ENCODE measurements at regions not wholly inside any gene's neighbourhood (a gene's known extent, or its start where the extent isn't known, plus 50 kb on each side); places are given as distances from the start of the nearest gene placed in this dataset.

DNA sequence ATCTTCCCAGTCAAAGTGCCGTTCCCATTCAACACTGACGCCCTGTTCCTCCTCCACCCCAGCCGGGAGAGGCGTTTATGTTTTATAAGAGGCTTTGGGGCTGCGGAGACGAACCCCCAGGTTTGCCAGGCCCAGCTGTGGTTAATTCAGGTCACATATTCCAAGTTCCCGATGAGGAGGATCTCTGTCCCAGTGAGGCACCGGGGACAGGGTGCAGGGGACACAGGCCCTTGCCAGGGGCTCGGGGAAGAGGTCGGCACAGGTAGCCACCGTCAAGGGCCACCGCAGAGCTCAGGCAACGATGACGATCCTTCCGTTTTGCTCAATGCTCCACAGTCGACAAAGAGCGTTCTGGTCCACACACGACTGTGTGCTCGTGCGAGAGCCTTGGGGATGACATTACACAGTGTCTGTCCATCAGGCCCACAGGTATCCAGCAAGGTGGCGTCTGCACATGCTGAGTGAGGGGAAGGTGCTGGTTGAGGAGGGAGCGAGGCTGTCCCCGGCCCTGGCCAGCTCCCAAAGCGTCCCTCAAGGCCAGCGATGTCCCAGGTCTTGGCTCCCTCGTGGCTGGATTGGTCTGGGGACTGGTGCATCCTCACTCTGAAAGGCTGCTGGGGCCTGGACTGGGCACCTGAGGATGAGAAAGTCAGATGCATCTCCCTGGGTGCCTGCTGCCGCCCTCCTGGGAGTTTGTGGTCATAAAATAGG is 189.2 kb upstream of the C14orf180 start:
- DNase-seq (ENCODE audit: low spot score) (no peak), ATAC-seq (ENCODE audit: low FRiP score) (no peak)
- TF ChIP-seq, protein P1, sequence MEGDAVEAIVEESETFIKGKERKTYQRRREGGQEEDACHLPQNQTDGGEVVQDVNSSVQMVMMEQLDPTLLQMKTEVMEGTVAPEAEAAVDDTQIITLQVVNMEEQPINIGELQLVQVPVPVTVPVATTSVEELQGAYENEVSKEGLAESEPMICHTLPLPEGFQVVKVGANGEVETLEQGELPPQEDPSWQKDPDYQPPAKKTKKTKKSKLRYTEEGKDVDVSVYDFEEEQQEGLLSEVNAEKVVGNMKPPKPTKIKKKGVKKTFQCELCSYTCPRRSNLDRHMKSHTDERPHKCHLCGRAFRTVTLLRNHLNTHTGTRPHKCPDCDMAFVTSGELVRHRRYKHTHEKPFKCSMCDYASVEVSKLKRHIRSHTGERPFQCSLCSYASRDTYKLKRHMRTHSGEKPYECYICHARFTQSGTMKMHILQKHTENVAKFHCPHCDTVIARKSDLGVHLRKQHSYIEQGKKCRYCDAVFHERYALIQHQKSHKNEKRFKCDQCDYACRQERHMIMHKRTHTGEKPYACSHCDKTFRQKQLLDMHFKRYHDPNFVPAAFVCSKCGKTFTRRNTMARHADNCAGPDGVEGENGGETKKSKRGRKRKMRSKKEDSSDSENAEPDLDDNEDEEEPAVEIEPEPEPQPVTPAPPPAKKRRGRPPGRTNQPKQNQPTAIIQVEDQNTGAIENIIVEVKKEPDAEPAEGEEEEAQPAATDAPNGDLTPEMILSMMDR (IDR thresholded peaks at IDR 0.05) = no peak

DNA sequence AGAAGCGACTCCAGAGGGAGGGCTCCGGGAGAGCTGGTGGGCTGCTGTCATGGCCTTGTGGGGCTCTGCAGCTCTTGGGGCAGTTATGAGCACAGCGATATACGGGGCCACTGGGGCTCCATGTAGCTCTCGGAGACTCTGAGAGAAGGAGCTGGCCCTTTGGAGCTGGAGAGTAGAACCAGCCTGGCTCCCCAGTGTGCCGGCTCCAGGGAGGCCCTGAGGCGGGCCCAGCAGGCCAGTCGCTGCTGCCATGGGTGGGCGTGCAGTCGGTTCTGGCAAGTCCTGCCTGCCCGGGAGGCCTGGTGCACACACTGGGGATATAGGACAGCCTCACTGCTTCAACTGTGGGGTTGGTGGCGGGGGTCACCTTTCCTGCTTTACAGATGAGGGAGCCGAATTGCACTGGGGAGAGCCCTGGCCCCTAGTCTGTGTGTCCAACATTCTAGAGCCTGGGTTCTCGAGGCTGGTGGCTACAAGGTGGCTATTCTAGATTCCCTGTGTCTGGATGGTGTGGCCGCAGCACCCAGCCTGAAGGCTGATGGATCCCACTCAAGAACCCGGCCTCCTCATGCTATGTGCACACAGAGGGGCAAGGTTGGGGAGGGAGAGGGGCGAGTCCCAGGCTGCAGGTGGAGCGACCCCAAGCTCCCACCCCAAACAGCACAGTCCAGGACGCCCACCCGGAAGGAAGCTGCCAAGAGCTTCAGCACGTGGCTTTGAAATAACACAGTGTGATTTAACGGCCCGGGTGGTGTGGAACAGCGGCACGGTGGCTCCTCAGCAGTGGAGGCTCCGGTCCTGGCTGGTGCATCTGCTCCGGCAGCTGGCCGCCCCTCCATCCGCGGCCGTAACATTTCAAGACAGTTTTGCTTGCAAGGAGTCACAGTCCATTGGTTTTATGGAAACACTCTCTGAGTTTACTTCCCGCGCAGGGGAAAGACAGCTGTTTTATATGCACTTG is 188.3 kb upstream of the C14orf180 start:
- no peak for DNase-seq (ENCODE audit: low spot score)
- ATAC-seq (ENCODE audit: low FRiP score) = peak; percentile 34
- TF ChIP-seq, protein P1 (IDR thresholded peaks at IDR 0.05) = no peak

DNA sequence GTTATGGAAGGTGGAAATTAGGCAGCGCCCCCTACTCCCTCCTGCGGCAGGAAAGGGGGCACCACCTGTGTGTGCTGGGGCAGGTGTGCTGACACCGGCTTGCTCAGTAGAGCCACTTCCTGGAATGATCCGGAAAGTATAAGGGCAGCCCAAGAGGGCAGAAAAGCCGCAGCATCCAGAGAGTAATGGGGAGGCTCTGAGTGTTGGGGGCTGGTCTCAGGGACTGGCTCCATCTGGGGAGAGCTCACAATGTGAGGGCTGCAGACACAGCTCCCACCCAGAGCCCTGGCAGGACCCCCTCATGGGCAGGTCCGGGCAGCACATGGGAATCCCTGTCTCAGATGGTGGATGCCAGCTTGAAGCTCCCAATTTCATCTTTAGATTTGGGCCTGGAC is 187.6 kb upstream of the C14orf180 start:
- no peak for ATAC-seq (ENCODE audit: low FRiP score)
- TF ChIP-seq, protein P1 (IDR thresholded peaks at IDR 0.05) = no peak
- DNase-seq (ENCODE audit: low spot score) = no peak

DNA sequence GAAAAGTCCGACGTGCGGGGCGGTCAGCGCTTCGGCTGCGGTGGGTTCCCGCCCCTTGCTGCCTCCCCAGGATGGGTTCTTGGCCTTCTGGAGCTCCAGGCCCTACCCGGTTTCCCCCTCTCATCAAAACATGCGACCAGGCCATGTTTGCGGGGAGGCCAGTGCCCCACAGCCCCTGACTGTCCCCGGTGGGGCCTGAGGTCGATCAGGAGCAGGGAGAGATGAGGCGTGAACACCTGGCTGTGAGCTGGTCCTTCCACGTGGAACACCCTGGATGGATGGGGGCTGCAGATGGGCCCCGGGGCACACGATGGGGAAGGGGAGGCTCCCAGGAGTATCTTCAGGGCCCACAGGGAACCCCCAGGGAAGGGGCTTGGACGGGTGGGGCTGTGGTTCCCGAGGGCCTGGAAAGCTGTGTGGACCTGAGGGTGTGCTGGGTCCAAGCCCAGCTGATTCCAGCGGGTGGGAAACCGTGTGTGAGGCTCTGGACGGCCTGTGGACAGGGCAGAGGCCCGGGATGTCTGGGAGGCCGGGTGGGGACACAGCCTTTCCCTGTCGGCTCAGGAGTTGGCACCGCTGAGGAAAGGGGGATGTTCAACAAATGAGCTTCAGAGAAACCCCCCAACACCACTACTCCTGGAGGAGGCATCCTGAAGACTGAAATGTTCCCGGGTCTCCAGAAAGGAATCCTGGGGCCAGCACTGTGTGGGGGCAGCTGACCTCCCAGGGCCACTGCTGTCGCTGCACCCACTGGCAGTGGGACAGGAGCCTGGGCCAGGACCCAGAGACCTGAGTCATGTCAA is 187.0 kb upstream of the C14orf180 start:
- ATAC-seq (ENCODE audit: low FRiP score) = no peak
- TF ChIP-seq, protein P1 (IDR thresholded peaks at IDR 0.05) = no peak
- no peak for DNase-seq (ENCODE audit: low spot score)

DNA sequence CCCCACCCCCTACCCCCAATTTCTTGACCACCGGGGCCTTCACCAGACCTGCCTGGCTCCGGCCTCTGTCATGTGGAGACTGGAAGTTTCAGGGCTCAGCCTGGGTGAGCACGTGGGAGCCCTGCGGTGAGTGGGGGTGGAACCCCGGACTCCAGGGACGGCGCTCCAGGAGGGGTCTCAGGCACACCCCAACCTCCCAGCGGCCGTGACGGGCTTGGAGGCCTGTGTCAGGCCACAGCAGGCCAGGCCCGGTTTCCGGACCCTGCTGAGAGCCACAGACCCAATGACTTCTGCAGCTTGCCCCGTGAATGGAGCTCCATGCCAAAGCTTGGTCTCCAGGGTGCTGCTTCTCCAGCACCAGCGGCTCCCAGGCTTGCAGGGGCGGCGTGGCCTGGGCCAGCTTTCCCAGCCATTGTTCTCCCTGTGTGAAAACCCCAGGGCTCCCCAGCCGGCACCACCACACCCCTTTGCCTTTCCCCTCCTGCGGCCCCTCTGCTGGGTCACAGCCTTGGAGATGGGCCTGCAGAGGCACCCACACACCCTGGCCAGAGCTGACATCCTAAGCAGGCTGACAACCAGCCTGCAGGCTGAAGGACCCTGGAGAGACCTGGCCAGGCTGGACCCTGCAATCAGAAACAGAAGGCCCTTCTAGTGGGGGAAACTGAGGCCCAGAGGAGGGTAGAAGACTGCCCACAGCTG is 186.2 kb upstream of the C14orf180 start:
- DNase-seq (ENCODE audit: low spot score) (no peak), ATAC-seq (ENCODE audit: low FRiP score) (no peak)
- TF ChIP-seq, protein P1 (IDR thresholded peaks at IDR 0.05) = no peak

DNA sequence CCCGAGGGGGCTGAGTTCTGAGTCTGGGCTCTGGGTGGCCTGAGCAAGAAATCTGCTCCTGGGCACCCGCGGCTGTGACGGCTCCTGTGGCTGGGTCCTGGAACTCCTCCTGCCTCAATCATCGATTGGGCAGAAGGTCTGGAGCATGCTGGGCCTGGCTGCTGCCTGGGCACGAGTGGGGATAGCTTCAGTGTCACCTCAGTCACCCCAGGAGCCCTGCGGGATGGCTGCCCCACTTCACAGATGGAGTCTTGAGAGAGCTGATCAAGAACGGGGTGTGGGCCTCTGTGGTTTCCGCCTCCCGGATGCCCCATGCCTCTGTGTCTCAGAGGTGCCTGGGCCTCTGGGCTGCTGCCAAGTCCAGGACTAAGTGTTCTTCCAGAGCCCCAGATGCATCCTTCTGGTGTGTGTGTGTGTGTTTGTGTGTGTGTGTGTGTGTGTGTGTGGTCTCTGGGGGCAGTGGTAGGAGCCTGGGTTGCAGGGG is 185.6 kb upstream of the C14orf180 start:
- ATAC-seq (ENCODE audit: low FRiP score) (no peak), DNase-seq (ENCODE audit: low spot score) (no peak)
- TF ChIP-seq, protein P1 (IDR thresholded peaks at IDR 0.05) = no peak
